HEK293T (cell line): ENCODE measurements at regions not wholly inside any gene's neighbourhood (a gene's known extent, or its start where the extent isn't known, plus 50 kb on each side); places are given as distances from the start of the nearest gene placed in this dataset.

Source experiments
- CTCF ChIA-PET: fragments of 350-600 bp; formaldehyde crosslinking; extraction: SDS; loops from one replicate; lab custom pipeline; 2021; ENCODE audit warnings: antibody characterized with exemption, inconsistent platforms; lab: Yijun Ruan, JAX
- POLR2A ChIA-PET: fragments of 350-600 bp; formaldehyde crosslinking; extraction: SDS; loops from one replicate; lab custom pipeline; 2020; ENCODE audit warnings: antibody characterized with exemption, inconsistent platforms; lab: Yijun Ruan, JAX
- DNase-seq: peaks from one replicate; pipeline ENCODE4 v3.0.0; 2012; ENCODE audit warnings: mixed read lengths; ENCODE audit errors: extremely low spot score
- ARNT ChIP-seq: fragments of 450-650 bp; IDR thresholded peaks from 2 replicates; pipeline ENCODE4 v1.6.1; 2017; ENCODE audit warnings: mild to moderate bottlenecking
- BHLHE40 ChIP-seq: fragments of 450-650 bp; IDR thresholded peaks from 2 replicates; pipeline ENCODE4 v1.6.1; 2016; ENCODE audit warnings: mild to moderate bottlenecking, moderate library complexity, borderline replicate concordance
- CTBP1 ChIP-seq: fragments of 450-650 bp; IDR thresholded peaks from 2 replicates; pipeline ENCODE4 v1.6.1; 2016; ENCODE audit warnings: borderline replicate concordance
- ELF4 ChIP-seq: fragments of 450-650 bp; IDR thresholded peaks from 2 replicates; pipeline ENCODE4 v1.6.1; 2017; ENCODE audit warnings: antibody characterized with exemption
- FOXA1 ChIP-seq: fragments of 450-650 bp; IDR thresholded peaks from 2 replicates; pipeline ENCODE4 v1.6.1; 2016; ENCODE audit warnings: mild to moderate bottlenecking
- FOXK2 ChIP-seq: fragments of 450-650 bp; IDR thresholded peaks from 2 replicates; pipeline ENCODE4 v1.6.1; 2016; ENCODE audit warnings: mild to moderate bottlenecking
- FOXM1 ChIP-seq: fragments of 450-650 bp; IDR thresholded peaks from 2 replicates; pipeline ENCODE4 v1.6.1; 2017; ENCODE audit warnings: mild to moderate bottlenecking, borderline replicate concordance
- HDGF ChIP-seq: fragments of 450-650 bp; IDR thresholded peaks from 2 replicates; pipeline ENCODE4 v1.6.1; 2017; ENCODE audit warnings: antibody characterized with exemption, borderline replicate concordance
- L3MBTL2 ChIP-seq: fragments of 450-650 bp; conservative IDR thresholded peaks from 2 replicates; pipeline ENCODE4 v1.6.1; 2016; ENCODE audit warnings: mild to moderate bottlenecking
- LEF1 ChIP-seq: fragments of 450-650 bp; IDR thresholded peaks from 2 replicates; pipeline ENCODE4 v1.6.1; 2017; ENCODE audit warnings: mild to moderate bottlenecking, borderline replicate concordance
- NFRKB ChIP-seq: fragments of 450-650 bp; IDR thresholded peaks from 2 replicates; pipeline ENCODE4 v1.6.1; 2016; ENCODE audit warnings: mild to moderate bottlenecking, moderate library complexity
- PKNOX1 ChIP-seq: fragments of 450-650 bp; IDR thresholded peaks from 2 replicates; pipeline ENCODE4 v1.6.1; 2016
- SP1 ChIP-seq: fragments of 450-650 bp; IDR thresholded peaks from 2 replicates; pipeline ENCODE4 v1.6.1; 2017
- SUZ12 ChIP-seq: fragments of 450-650 bp; IDR thresholded peaks from 2 replicates; pipeline ENCODE4 v1.6.1; 2016; ENCODE audit warnings: mild to moderate bottlenecking
- TARDBP ChIP-seq: fragments of 450-650 bp; IDR thresholded peaks from 2 replicates; pipeline ENCODE4 v1.6.1; 2016
- ZNF384 ChIP-seq: fragments of 450-650 bp; IDR thresholded peaks from 2 replicates; pipeline ENCODE4 v1.6.1; 2016

DNA sequence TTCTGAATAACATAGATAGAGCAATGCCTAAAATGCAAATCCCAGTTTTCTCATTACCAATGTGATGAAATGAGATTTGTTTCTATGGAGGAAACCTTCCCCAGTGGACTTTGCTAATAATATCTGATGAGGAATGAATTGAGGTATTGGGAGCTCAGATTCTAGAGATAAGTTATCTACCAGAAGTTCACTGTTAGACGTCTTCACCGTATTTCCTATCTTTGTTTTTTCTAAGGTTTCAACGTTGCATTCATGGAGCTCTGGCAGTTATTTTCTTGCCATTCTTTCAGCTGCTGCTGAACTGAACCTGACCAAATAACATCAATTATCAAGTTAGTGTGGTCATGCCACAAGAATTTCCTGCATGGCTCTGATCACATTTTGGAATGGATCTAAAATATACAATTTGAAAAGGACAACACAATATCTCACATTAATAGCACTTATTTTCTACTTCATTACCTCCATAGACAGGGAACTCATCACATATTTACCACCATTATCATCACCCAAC lies 511.8 kb upstream of the LCORL start:
- TF ChIP-seq SP1 (no peak), TARDBP (no peak), BHLHE40 (no peak), ARNT (no peak), ZNF384 (no peak), LEF1 (no peak), FOXK2 (no peak), PKNOX1 (no peak), ELF4 (no peak), CTBP1 (no peak), FOXA1 (no peak), NFRKB (no peak), HDGF (no peak), FOXM1 (no peak), L3MBTL2 (no peak), SUZ12 (no peak)
- CTCF ChIA-PET, result no interaction called here
- POLR2A ChIA-PET, result no interaction called here
- DNase-seq, result no peak

- POLR2A ChIA-PET, result no interaction called here
Observed at GRCh38 chr4:18531731-18532130, 510.2 kb upstream of the LCORL start.

GRCh38 chr4:18529482-18529881 lies 507.9 kb upstream of the LCORL start:
- ChIA-PET POLR2A (no interaction called here), CTCF (no interaction called here)
- no peak for DNase-seq
- TF ChIP-seq HDGF, result no peak
- no peak for TF ChIP-seq BHLHE40
- no peak for TF ChIP-seq ELF4
- TF ChIP-seq FOXK2, result no peak
- no peak for TF ChIP-seq CTBP1
- no peak for TF ChIP-seq L3MBTL2
- no peak for TF ChIP-seq SP1
- TF ChIP-seq ZNF384, result no peak
- TF ChIP-seq ARNT, result no peak
- TF ChIP-seq SUZ12, result no peak
- TF ChIP-seq TARDBP, result no peak
- TF ChIP-seq LEF1, result no peak
- TF ChIP-seq FOXM1, result no peak

More at GRCh38 chr4:18531731-18532130, 510.2 kb upstream of the LCORL start:
- no peak for DNase-seq
- CTCF ChIA-PET, result no interaction called here
- TF ChIP-seq ELF4 (no peak), NFRKB (no peak), L3MBTL2 (no peak), FOXM1 (no peak), PKNOX1 (no peak), SP1 (no peak)

- CTCF ChIA-PET, result no interaction called here
- POLR2A ChIA-PET, result no interaction called here
- TF ChIP-seq CTBP1, result no peak
- TF ChIP-seq ELF4, result no peak
- no peak for TF ChIP-seq FOXM1
- no peak for TF ChIP-seq L3MBTL2
- no peak for TF ChIP-seq SP1
- no peak for TF ChIP-seq HDGF
- no peak for DNase-seq
Observed at GRCh38 chr4:18524667-18525066, 503.1 kb upstream of the LCORL start.

DNA sequence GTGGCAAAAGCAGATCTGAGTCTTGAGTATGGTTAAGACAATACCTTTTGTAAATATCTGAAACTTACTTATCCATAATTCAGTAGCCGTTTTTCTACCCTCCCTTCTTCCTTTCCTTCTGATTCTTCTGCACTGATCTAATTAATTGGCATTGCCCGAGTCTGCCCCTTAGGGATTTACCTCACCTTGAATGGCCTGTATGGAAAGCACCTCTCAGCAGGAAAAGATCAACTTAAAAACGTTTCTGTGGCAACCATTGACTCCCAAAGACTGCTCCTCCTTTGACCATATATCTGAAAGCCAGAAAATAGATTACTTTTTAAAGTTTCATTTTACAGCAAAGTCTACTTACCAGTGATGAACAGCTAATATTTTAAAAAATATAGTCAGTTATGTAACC lies 496.5 kb upstream of the LCORL start:
- TF ChIP-seq FOXK2 (no peak), LEF1 (no peak), FOXA1 (no peak), SP1 (no peak), ELF4 (no peak), NFRKB (no peak), ZNF384 (no peak), L3MBTL2 (no peak), CTBP1 (no peak), HDGF (no peak), TARDBP (no peak), SUZ12 (no peak), PKNOX1 (no peak), BHLHE40 (no peak)
- CTCF ChIA-PET, result no interaction called here
- DNase-seq, result no peak
- POLR2A ChIA-PET, result no interaction called here

DNA sequence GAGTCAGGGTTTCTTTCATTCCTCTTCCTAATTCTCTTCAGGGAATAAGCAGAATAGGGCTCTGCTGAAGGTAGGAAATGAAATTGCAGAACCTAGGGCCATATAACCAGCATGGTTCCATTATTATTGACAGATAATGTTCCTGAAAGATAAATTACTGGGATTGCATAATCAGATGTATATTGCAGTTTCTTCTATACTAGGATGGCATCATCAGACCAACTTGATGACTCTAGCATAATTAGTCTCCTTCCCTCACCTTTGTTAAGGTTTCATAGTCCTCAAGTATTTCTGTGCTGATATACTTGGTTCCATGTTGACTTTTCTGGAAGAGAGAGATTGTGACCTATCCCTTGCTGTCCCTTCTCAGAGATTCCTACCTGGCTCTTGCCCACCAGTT lies 492.3 kb upstream of the LCORL start:
- TF ChIP-seq TARDBP, result no peak
- TF ChIP-seq BHLHE40, result no peak
- TF ChIP-seq SUZ12, result no peak
- no peak for TF ChIP-seq ZNF384
- no peak for TF ChIP-seq CTBP1
- no peak for TF ChIP-seq LEF1
- TF ChIP-seq FOXK2, result no peak
- no peak for TF ChIP-seq NFRKB
- no peak for TF ChIP-seq ARNT
- TF ChIP-seq L3MBTL2, result no peak
- TF ChIP-seq SP1, result no peak
- TF ChIP-seq PKNOX1, result no peak
- TF ChIP-seq FOXM1, result no peak
- TF ChIP-seq HDGF, result no peak
- no peak for TF ChIP-seq FOXA1
- TF ChIP-seq ELF4, result no peak
- ChIA-PET POLR2A (no interaction called here), CTCF (no interaction called here)
- DNase-seq, result no peak
